ENCODE measurements at regions not wholly inside any gene's neighbourhood (a gene's known extent, or its start where the extent isn't known, plus 50 kb on each side); places are given as distances from the start of the nearest gene placed in this dataset.
"Not testable (repeated sequence)": the region's sequence is repeated elsewhere in the genome, so short reads cannot be mapped to it uniquely, and the experiment has no call there.

DNA sequence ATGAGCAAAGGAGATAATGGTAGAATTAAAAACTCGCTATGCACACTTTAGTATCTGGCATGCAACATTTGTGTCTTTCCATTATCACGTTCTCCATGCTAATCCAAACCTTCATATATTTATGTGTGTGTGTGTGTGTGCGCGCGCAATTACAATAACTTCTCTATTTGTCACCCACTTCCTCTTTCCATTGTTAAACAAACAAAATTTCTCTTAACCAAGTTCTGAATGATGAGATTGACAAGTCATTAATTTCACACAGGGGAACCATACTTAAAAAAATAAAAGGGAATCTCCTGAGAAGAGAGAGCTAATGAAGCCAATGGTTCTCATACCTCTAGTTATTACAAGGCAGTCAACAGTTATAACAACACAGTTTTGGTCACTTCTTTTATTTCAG is 575.9 kb upstream of the MDGA2 start:
- CTCF ChIA-PET (ENCODE audit: partially characterized antibody), result no interaction called here
- no peak overlapping the region for H3K27ac ChIP-seq (ENCODE audit: low read depth, low read length)
- DNase-seq, result no peak

DNA sequence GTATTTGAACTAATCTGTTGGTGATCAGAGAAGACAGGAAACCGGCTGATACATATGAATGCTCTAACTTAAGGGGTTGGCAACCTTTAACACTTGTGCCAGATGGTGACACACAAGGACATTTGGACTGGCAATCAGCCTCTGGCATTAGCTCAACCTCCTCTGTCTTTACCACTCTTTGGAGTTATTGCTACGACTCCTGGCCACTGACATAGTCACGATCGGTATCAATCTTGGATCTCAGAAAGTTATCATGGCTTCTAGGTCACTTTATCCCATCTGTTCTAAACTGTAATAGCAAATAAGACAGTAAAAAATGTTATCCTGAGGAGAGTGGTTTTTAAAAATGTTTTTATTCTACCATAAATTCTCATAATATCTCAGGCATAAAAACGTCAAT is 575.2 kb upstream of the MDGA2 start:
- intact Hi-C loops (cut with micrococcal nuclease), result no loop called here
- no peaks in the 10 kb centered on the region for H3K36me3 Mint-ChIP-seq
- no peak overlapping the region for H3K27ac Mint-ChIP-seq
- no peaks in the 10 kb centered on the region for H3K27me3 ChIP-seq (ENCODE audit: insufficient read depth, low read length)
- POLR2A ChIA-PET (ENCODE audit: partially characterized antibody), result no interaction called here
- H3K4me3 Mint-ChIP-seq, result no peak overlapping the region
- no peak overlapping the region for H3K4me3 ChIP-seq (ENCODE audit: low read length in 2 of 2)
- no peaks in the 10 kb centered on the region for H3K4me1 Mint-ChIP-seq
- no peaks in the 10 kb centered on the region for H3K4me1 ChIP-seq (ENCODE audit: insufficient read depth, low read length)
- H3K27ac ChIP-seq (ENCODE audit: low read depth, low read length), result no peak overlapping the region
- DNase-seq, result no peak
- no peaks in the 10 kb centered on the region for H3K27me3 Mint-ChIP-seq
- H3K9me3 Mint-ChIP-seq, result peaks cover 0 to 6% (median 0%) of the 10 kb centered on the region in 8 donors
- H3K36me3 ChIP-seq (ENCODE audit: insufficient read depth, low read length), result no peaks in the 10 kb centered on the region
- H3K9me3 ChIP-seq (ENCODE audit: control insufficient read depth in 1 of 2, low read length in 2 of 2), result no peaks in the 10 kb centered on the region
- CTCF ChIA-PET (ENCODE audit: partially characterized antibody), result no interaction called here

More for the DNA sequence above, 575.9 kb upstream of the MDGA2 start:
- Histone ChIP-seq H3K27me3 (ENCODE audit: insufficient read depth, low read length) (no peaks in the 10 kb centered on the region), H3K9me3 (ENCODE audit: control insufficient read depth in 1 of 2, low read length in 2 of 2) (no peaks in the 10 kb centered on the region), H3K36me3 (ENCODE audit: insufficient read depth, low read length) (no peaks in the 10 kb centered on the region), H3K4me1 (ENCODE audit: insufficient read depth, low read length) (no peaks in the 10 kb centered on the region), H3K4me3 (ENCODE audit: low read length in 2 of 2) (no peak overlapping the region)
- H3K36me3 Mint-ChIP-seq, result no peaks in the 10 kb centered on the region
- no peak overlapping the region for H3K4me3 Mint-ChIP-seq
- peaks cover 0 to 6% (median 0%) of the 10 kb centered on the region in 8 donors for H3K9me3 Mint-ChIP-seq
- no peaks in the 10 kb centered on the region for H3K27me3 Mint-ChIP-seq
- POLR2A ChIA-PET (ENCODE audit: partially characterized antibody), result no interaction called here
- H3K27ac Mint-ChIP-seq, result no peak overlapping the region
- H3K4me1 Mint-ChIP-seq, result no peaks in the 10 kb centered on the region
- intact Hi-C loops (cut with micrococcal nuclease), result no loop called here

- Mint-ChIP-seq H3K27me3 (no peaks in the 10 kb centered on the region), H3K4me1 (no peaks in the 10 kb centered on the region), H3K4me3 (no peak overlapping the region), H3K9me3 (peaks cover 0 to 7% (median 0%) of the 10 kb centered on the region in 8 donors), H3K27ac (no peak overlapping the region), H3K36me3 (no peaks in the 10 kb centered on the region)
- Histone ChIP-seq H3K9me3 (ENCODE audit: control insufficient read depth in 1 of 2, low read length in 2 of 2) (no peaks in the 10 kb centered on the region), H3K36me3 (ENCODE audit: insufficient read depth, low read length) (no peaks in the 10 kb centered on the region), H3K4me3 (ENCODE audit: low read length in 2 of 2) (no peak overlapping the region), H3K27me3 (ENCODE audit: insufficient read depth, low read length) (no peaks in the 10 kb centered on the region), H3K4me1 (ENCODE audit: insufficient read depth, low read length) (no peaks in the 10 kb centered on the region), H3K27ac (ENCODE audit: low read depth, low read length) (no peak overlapping the region)
- DNase-seq, result no peak
- POLR2A ChIA-PET (ENCODE audit: partially characterized antibody), result no interaction called here
- intact Hi-C loops (cut with micrococcal nuclease), result no loop called here
- CTCF ChIA-PET (ENCODE audit: partially characterized antibody), result no interaction called here
Measured at GRCh38 chr14:48247977-48248376, 572.6 kb upstream of the MDGA2 start.

DNA sequence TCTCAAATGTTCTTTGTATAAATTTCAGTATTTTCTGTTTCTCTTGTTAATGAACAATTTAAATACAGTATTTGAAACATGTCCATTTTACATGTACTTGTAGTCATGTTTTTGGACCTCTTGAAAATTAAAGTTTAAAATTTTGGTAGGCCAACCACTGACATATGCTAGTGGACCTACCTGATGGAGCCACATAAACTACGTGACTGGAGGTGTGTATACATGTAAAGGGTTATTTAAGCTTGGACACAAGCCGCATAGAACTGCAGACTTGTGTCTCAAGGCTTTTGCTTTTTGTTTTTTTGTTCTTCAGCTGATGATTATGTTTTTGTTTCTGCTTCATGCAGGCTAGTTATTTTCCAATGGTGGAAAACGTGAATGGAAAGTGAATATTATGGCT is 568.5 kb upstream of the MDGA2 start:
- H3K36me3 Mint-ChIP-seq, result no peaks in the 10 kb centered on the region
- Histone ChIP-seq H3K27ac (ENCODE audit: low read depth, low read length) (no peak overlapping the region), H3K4me1 (ENCODE audit: insufficient read depth, low read length) (no peaks in the 10 kb centered on the region), H3K36me3 (ENCODE audit: insufficient read depth, low read length) (no peaks in the 10 kb centered on the region), H3K9me3 (ENCODE audit: control insufficient read depth in 1 of 2, low read length in 2 of 2) (no peaks in the 10 kb centered on the region), H3K4me3 (ENCODE audit: low read length in 2 of 2) (no peak overlapping the region), H3K27me3 (ENCODE audit: insufficient read depth, low read length) (no peaks in the 10 kb centered on the region)
- H3K4me3 Mint-ChIP-seq, result no peak overlapping the region
- peaks cover 0 to 7% (median under 1%) of the 10 kb centered on the region in 8 donors for H3K9me3 Mint-ChIP-seq
- DNase-seq, result no peak
- H3K27ac Mint-ChIP-seq, result no peak overlapping the region
- H3K4me1 Mint-ChIP-seq, result no peaks in the 10 kb centered on the region
- H3K27me3 Mint-ChIP-seq, result no peaks in the 10 kb centered on the region
- intact Hi-C loops (cut with micrococcal nuclease), result no loop called here
- POLR2A ChIA-PET (ENCODE audit: partially characterized antibody), result no interaction called here
- CTCF ChIA-PET (ENCODE audit: partially characterized antibody), result no interaction called here

DNA sequence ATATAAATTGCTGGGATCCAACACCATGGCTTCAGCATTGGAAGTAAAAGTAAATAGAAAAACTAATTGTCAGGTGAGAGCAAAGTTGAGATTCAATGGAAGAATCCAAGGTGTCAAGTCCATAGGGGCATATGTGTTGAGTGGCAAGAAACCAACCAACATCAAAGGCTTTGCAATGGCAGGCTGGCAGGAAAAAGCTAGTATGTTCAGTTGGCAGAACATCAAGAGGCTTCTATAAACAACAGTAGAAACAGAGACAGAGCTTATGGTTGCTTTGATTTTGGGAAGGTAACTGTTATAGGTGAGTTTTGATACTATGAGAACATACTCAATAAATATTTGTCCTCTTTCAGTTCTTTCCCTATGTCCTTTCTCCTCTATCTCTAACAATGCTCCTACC is 553.7 kb upstream of the MDGA2 start:
- Mint-ChIP-seq H3K9me3 (peaks cover 0 to 9% (median 2%) of the 10 kb centered on the region in 8 donors), H3K27ac (no peak overlapping the region), H3K36me3 (no peaks in the 10 kb centered on the region), H3K27me3 (no peaks in the 10 kb centered on the region), H3K4me1 (no peaks in the 10 kb centered on the region), H3K4me3 (no peak overlapping the region)
- ChIA-PET POLR2A (ENCODE audit: partially characterized antibody) (no interaction called here), CTCF (ENCODE audit: partially characterized antibody) (no interaction called here)
- H3K27ac ChIP-seq (ENCODE audit: low read depth, low read length), result no peak overlapping the region
- H3K36me3 ChIP-seq (ENCODE audit: insufficient read depth, low read length), result no peaks in the 10 kb centered on the region
- no peak for DNase-seq
- no peak overlapping the region for H3K4me3 ChIP-seq (ENCODE audit: low read length in 2 of 2)
- intact Hi-C loops (cut with micrococcal nuclease), result no loop called here
- no peaks in the 10 kb centered on the region for H3K4me1 ChIP-seq (ENCODE audit: insufficient read depth, low read length)
- H3K9me3 ChIP-seq (ENCODE audit: control insufficient read depth in 1 of 2, low read length in 2 of 2), result no peaks in the 10 kb centered on the region
- H3K27me3 ChIP-seq (ENCODE audit: insufficient read depth, low read length), result no peaks in the 10 kb centered on the region

DNA sequence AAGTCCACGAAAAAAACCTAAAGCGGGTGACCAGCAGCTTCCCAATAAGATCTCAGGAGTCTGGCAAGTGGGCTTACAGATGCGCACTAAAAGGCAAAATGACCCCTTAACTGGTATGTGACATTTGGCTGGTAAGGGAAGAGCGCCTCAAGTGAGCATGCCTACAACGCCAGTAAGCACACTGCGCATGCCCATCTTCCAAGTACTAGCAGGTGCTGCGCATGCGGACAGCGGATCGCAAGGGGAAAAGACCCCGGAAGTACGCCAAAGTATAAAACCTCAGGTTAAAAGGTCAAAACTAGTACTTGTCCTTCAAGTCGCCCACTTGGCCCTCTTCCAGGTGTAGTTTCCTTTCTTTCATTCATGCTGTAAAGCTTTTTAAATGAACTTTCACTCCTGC is 518.5 kb upstream of the MDGA2 start:
- Mint-ChIP-seq H3K27me3 (no peaks in the 10 kb centered on the region), H3K36me3 (no peaks in the 10 kb centered on the region), H3K4me3 (no peak overlapping the region), H3K27ac (no peak overlapping the region), H3K9me3 (peaks cover 0 to 6% (median 0%) of the 10 kb centered on the region in 8 donors), H3K4me1 (no peaks in the 10 kb centered on the region)
- Histone ChIP-seq H3K27me3 (ENCODE audit: insufficient read depth, low read length) (no peaks in the 10 kb centered on the region), H3K4me3 (ENCODE audit: low read length in 2 of 2) (no peak overlapping the region), H3K36me3 (ENCODE audit: insufficient read depth, low read length) (no peaks in the 10 kb centered on the region), H3K9me3 (ENCODE audit: control insufficient read depth in 1 of 2, low read length in 2 of 2) (no peaks in the 10 kb centered on the region), H3K27ac (ENCODE audit: low read depth, low read length) (no peak overlapping the region), H3K4me1 (ENCODE audit: insufficient read depth, low read length) (no peaks in the 10 kb centered on the region)
- ChIA-PET CTCF (ENCODE audit: partially characterized antibody) (no interaction called here), POLR2A (ENCODE audit: partially characterized antibody) (no interaction called here)
- DNase-seq, result no peak
- intact Hi-C loops (cut with micrococcal nuclease), result no loop called here

- H3K36me3 Mint-ChIP-seq; POLR2A ChIA-PET (ENCODE audit: partially characterized antibody); H3K36me3 ChIP-seq (ENCODE audit: insufficient read depth, low read length); H3K4me3 Mint-ChIP-seq; H3K4me1 Mint-ChIP-seq; H3K27ac Mint-ChIP-seq; H3K27ac ChIP-seq (ENCODE audit: low read depth, low read length); H3K27me3 ChIP-seq (ENCODE audit: insufficient read depth, low read length); H3K4me3 ChIP-seq (ENCODE audit: low read length in 2 of 2); H3K27me3 Mint-ChIP-seq; H3K9me3 ChIP-seq (ENCODE audit: control insufficient read depth in 1 of 2, low read length in 2 of 2); H3K4me1 ChIP-seq (ENCODE audit: insufficient read depth, low read length); DNase-seq; intact Hi-C loops (cut with micrococcal nuclease); CTCF ChIA-PET (ENCODE audit: partially characterized antibody): not testable (repeated sequence)
- H3K9me3 Mint-ChIP-seq, result peaks cover 0 to 22% (median 8%) of the 10 kb centered on the region in 8 donors
Measured at GRCh38 chr14:48149624-48150023, 474.2 kb upstream of the MDGA2 start.

DNA sequence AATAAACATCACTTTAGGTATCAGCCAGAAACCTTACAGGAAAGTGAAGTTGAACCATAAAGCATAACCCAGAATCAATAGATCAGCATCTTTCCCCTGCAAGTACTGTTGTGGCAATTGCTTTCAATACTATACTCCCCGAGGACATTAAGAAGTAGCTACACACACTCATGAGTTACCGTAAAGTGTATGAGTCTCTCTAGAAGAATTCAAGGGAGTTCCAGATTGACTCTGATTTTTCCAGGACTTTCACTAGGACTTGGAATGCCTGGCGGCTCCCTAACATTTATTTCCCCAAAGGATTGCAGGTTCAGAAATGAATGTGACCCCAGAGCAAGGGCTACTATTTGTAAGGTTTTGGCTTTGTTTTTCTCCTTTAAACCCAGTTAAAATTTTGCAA is 465.4 kb upstream of the MDGA2 start:
- Mint-ChIP-seq H3K4me3 (no peak overlapping the region), H3K36me3 (no peaks in the 10 kb centered on the region), H3K27me3 (no peaks in the 10 kb centered on the region), H3K27ac (no peak overlapping the region), H3K9me3 (peaks cover 0 to 6% (median 2%) of the 10 kb centered on the region in 8 donors), H3K4me1 (no peaks in the 10 kb centered on the region)
- Histone ChIP-seq H3K36me3 (ENCODE audit: insufficient read depth, low read length) (no peaks in the 10 kb centered on the region), H3K4me3 (ENCODE audit: low read length in 2 of 2) (no peak overlapping the region), H3K27ac (ENCODE audit: low read depth, low read length) (no peak overlapping the region), H3K4me1 (ENCODE audit: insufficient read depth, low read length) (no peaks in the 10 kb centered on the region), H3K27me3 (ENCODE audit: insufficient read depth, low read length) (no peaks in the 10 kb centered on the region), H3K9me3 (ENCODE audit: control insufficient read depth in 1 of 2, low read length in 2 of 2) (no peaks in the 10 kb centered on the region)
- intact Hi-C loops (cut with micrococcal nuclease), result no loop called here
- no peak for DNase-seq
- POLR2A ChIA-PET (ENCODE audit: partially characterized antibody), result no interaction called here
- CTCF ChIA-PET (ENCODE audit: partially characterized antibody), result interaction anchor here (0.9 kb wide), 1 partner anchor 11 kb away, joined by 3 read pairs; no protein-coding TSS in a partner anchor

All from CD4-positive, alpha-beta memory T cell (primary cell).